HEK293T (cell line): ENCODE measurements at regions not wholly inside any gene's neighbourhood (a gene's known extent, or its start where the extent isn't known, plus 50 kb on each side); places are given as distances from the start of the nearest gene placed in this dataset.

Source experiments
- ARNT ChIP-seq: fragments of 450-650 bp; IDR thresholded peaks from 2 replicates; pipeline ENCODE4 v1.6.1; 2017; ENCODE audit warnings: mild to moderate bottlenecking
- BHLHE40 ChIP-seq: fragments of 450-650 bp; IDR thresholded peaks from 2 replicates; pipeline ENCODE4 v1.6.1; 2016; ENCODE audit warnings: mild to moderate bottlenecking, moderate library complexity, borderline replicate concordance
- CTBP1 ChIP-seq: fragments of 450-650 bp; IDR thresholded peaks from 2 replicates; pipeline ENCODE4 v1.6.1; 2016; ENCODE audit warnings: borderline replicate concordance
- ELF4 ChIP-seq: fragments of 450-650 bp; IDR thresholded peaks from 2 replicates; pipeline ENCODE4 v1.6.1; 2017; ENCODE audit warnings: antibody characterized with exemption
- FOXA1 ChIP-seq: fragments of 450-650 bp; IDR thresholded peaks from 2 replicates; pipeline ENCODE4 v1.6.1; 2016; ENCODE audit warnings: mild to moderate bottlenecking
- FOXM1 ChIP-seq: fragments of 450-650 bp; IDR thresholded peaks from 2 replicates; pipeline ENCODE4 v1.6.1; 2017; ENCODE audit warnings: mild to moderate bottlenecking, borderline replicate concordance
- PKNOX1 ChIP-seq: fragments of 450-650 bp; IDR thresholded peaks from 2 replicates; pipeline ENCODE4 v1.6.1; 2016
- SP1 ChIP-seq: fragments of 450-650 bp; IDR thresholded peaks from 2 replicates; pipeline ENCODE4 v1.6.1; 2017
- SUZ12 ChIP-seq: fragments of 450-650 bp; IDR thresholded peaks from 2 replicates; pipeline ENCODE4 v1.6.1; 2016; ENCODE audit warnings: mild to moderate bottlenecking

GRCh38 chr18:27419646-27420045 lies 234.5 kb upstream of the CHST9 start:
- TF ChIP-seq CTBP1: no peak
- TF ChIP-seq PKNOX1: no peak
- no peak for TF ChIP-seq BHLHE40
- no peak for TF ChIP-seq SUZ12
- TF ChIP-seq ELF4: no peak
- no peak for TF ChIP-seq FOXM1
- TF ChIP-seq SP1: no peak
- no peak for TF ChIP-seq FOXA1
- TF ChIP-seq ARNT: no peak
